H7 (cell line): ENCODE measurements at regions not wholly inside any gene's neighbourhood (a gene's known extent, or its start where the extent isn't known, plus 50 kb on each side); places are given as distances from the start of the nearest gene placed in this dataset.
"Not testable (repeated sequence)": the region's sequence is repeated elsewhere in the genome, so short reads cannot be mapped to it uniquely, and the experiment has no call there.

Experiments used
- DNase-seq: peaks from one replicate; pipeline ENCODE4 v3.0.0; 2012
- H3K27me3 ChIP-seq: 2 replicates; pipeline ENCODE4 v1.6.0; 2011; ENCODE audit warnings: mild to moderate bottlenecking, low read length; ENCODE audit not compliant: control insufficient read depth, insufficient read depth
- H3K36me3 ChIP-seq: replicated peaks from 2 replicates; pipeline ENCODE4 v1.5.1; 2011; ENCODE audit warnings: low read length; ENCODE audit not compliant: control insufficient read depth, insufficient read depth
- H3K4me3 ChIP-seq: 2 replicates; pipeline ENCODE4 v1.5.1; 2011; ENCODE audit warnings: low read depth, mild to moderate bottlenecking, control low read depth, low read length, moderate library complexity; ENCODE audit not compliant: insufficient read depth

DNA sequence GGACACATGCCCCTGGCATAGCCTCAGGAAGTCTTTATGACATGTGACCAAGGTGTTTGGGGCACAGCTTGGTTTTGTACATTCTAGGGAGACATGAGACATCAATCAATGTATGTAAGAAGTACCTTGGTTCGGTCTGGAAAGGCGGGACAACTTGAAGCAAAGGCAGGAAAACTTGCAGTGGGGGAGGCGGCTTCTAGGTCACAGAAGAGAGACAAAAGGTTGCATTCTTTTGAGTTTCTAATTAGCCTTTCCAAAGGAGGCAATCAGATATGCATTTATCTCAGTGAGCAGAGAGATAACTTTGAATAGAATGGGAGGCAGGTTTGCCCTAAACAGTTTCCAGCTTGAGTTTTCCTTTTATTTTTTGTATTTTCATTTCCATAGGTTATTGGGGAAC lies 113.8 kb upstream of the SEC22B start:
- H3K27me3 ChIP-seq, DNase-seq, H3K4me3 ChIP-seq, H3K36me3 ChIP-seq: not testable (repeated sequence)

DNA sequence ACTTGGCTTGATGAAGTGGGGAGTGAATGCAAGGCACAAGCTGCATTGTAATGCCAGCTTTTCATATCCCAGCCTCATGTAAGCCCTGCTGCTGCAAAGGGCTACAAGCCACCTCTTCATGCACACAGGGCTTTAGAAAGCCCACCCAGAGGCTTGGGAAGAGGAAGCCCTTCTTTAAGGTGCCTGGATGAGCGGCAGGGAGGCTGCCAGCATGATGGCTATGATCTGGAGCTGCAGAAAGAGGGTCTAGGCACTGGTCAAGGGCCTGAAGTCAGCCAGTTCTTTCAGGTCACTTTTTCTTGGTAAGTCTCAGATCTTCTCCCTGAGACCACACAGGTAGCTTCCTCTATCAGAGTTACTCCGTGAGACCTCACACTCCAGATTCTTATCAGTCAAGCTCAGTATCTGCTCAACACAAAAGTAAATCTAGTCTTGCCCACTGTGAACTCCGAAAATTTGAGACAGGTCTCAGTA lies 113.3 kb upstream of the SEC22B start:
- H3K27me3 ChIP-seq, H3K4me3 ChIP-seq, H3K36me3 ChIP-seq, DNase-seq: not testable (repeated sequence)

DNA sequence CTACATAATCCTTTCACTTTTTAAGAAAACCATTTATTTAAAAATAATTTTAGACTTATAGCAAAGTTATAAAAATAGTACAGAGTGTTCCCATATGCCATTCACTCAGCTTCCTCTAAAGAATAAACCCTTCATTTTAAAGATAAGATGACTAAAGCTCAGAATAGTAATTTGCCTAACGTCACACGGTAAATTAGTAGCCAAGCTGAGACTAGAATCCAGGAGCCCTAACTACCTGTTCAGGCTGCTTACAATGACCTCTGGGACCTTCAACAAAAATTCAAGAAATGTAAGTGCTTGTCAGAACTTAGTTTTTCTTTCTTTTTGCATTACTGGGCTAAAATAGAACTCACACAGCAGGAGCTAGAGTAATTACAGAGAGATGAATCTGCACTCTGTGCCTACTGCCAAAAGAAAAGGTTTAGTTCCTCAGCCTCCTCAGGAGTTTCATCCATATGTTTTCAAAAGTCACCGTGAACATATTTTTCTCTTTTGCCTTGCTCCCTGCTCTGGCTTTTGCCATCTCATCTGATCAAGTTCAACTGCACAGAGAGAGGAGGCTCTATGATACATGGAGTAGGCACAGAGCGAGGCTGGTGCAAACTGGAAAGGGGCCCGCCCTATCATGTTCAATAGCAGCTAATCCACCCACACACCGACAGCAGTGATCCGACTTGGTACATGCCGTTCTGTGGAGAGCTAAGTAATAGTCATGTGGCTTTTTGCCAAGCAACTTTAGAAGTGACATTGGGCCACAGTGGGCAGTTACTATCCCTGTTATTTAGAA lies 112.7 kb upstream of the SEC22B start:
- not testable (repeated sequence) for H3K27me3 ChIP-seq, DNase-seq, H3K36me3 ChIP-seq, H3K4me3 ChIP-seq

DNA sequence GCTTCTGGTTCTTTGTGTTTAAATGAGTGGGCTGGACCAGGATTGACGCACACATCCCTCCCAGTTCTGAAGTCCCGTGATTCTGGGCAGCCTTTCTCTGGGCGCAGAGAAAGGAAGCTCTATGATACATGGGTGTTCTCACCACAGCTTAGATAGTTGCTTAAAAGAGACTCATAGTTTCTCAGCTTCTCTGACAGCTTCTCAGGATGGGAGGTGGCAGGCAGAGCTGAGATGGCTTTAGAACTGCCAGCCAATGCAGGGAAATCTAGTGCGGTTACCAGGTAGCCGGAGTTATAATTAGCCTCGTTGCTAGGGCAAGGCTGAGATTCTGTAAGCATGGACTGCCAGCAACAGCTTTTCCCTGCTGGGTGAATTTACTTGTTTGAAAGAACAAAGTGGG lies 111.8 kb upstream of the SEC22B start:
- DNase-seq, H3K4me3 ChIP-seq, H3K27me3 ChIP-seq, H3K36me3 ChIP-seq: not testable (repeated sequence)

DNA sequence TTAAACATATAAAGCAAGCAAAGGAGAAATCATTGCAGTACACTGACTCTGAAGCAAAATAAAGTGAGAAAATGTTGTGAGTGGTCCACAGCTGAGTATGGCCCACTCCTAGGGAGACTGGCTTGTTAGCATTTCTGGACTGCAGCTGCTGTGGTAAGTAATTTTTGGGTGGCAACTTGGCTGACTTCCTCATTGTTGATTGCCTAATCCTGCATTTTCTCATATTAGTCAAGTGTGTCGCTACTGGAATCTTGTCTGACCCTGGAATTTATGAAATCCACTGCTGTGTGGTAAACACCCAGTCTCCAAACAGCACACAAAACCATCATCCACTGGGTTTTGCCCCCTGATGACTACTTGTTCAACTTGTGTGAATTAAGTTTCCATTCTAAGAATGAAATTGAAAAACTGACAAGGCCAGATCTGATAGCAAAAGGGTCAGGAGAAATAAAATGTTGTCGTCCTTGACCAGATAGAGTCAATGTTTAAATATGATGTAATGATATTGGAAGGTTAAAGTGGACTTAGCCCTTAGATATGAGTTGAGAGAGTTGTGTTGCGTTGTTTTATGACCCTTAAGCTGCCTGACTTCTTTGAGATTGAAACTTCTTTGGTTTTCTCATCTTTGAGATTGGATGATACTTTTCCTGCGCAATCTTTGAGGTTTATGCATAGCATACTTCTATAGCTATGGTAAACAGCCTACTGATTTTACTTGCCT lies 106.6 kb upstream of the SEC22B start:
- not testable (repeated sequence) for H3K27me3 ChIP-seq, H3K36me3 ChIP-seq, DNase-seq, H3K4me3 ChIP-seq

DNA sequence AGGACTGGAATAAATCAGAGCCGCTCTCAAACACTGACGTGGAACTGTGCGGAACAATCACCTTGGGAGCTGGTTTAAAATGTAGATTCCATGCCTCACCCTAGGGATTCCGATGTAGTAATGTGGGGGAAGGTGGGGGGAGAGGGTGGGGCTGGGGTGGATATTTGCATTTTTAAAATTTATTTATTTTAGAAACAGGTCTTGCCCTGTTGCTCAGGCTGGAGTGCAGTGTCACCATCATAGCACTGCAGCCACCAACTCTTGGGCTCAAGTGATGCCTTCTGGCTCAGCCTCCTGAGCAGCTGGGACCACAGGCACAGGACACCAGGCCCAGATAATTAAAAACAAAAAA lies 101.9 kb upstream of the SEC22B start:
- not testable (repeated sequence) for H3K36me3 ChIP-seq, DNase-seq, H3K27me3 ChIP-seq, H3K4me3 ChIP-seq

DNA sequence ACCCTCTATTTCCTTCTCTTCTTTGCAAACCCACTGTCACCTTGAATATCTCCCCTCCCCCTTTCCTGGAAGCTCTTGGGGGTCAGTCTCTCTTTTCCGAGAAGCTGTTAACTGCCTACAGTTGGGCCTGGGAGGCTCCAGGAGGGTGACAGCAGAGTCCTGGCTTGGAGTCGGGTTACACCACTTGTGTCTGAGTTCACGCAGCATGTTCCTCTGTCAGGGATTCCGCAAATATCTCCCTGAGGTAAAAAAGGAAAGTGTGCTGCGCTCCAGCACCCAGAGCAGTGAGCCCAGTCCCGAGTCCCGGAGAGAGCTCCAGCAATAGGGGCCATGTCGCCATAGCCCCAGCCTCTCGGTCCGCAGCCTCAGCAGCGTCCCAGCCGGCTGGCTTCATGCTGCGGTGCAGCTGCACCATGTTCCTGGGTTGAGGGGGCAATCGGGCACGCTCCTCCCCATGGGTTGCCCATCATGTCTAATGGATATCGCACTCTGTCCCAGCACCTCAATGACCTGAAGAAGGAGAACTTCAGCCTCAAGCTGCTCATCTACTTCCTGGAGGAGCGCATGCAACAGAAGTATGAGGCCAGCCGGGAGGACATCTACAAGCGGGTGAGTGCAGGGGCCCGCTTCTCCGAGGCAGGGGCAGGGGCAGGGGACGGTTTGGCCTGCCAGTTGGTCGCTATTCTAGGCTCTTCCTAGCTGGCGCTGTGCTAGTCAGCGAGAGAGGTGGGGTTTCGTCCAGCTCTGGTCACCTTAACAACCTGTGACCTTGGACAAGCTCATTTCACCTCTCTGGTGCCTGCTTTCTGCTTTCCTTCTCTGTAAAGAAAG lies 101.3 kb upstream of the SEC22B start:
- H3K36me3 ChIP-seq, H3K27me3 ChIP-seq, DNase-seq, H3K4me3 ChIP-seq: not testable (repeated sequence)

DNA sequence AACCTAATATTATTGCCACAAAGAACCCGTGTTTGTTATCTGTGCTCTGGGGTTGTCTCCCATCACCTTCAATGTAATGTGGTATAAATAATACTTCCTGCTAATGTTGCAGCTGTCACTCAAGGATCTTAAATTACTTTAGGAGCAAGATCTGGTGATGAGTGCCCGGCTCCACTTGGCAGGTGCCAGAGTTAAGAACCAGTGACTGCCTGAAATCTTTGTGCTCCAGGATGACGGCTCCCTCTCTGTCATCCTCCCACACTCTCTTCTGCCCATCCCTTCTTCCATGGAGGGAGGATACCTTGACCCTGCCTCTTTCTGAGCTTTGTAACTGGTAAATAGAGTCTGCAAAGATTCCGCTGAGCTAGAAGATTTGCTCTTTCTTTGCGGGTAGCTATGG lies 100.4 kb upstream of the SEC22B start:
- H3K4me3 ChIP-seq, H3K27me3 ChIP-seq, H3K36me3 ChIP-seq, DNase-seq: not testable (repeated sequence)

DNA sequence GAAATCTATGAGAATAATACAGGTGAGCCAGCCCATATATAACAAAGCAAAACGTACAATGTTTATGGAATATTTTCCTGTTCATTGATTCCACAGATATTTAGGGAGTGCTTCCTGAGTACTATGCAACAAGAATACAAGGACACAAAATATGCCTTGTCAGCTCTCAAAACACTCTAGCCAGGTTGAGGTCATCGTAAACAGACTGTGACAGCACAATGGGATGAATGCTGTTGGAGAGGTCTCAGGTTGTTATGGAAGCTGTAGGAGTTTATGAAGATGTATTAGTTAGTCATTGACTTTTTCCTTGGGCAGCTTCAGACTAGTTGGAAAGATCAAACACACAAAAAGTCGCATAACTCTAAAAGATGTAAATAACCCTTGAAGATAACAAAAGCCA lies 98.1 kb upstream of the SEC22B start:
- not testable (repeated sequence) for H3K36me3 ChIP-seq, DNase-seq, H3K27me3 ChIP-seq, H3K4me3 ChIP-seq

DNA sequence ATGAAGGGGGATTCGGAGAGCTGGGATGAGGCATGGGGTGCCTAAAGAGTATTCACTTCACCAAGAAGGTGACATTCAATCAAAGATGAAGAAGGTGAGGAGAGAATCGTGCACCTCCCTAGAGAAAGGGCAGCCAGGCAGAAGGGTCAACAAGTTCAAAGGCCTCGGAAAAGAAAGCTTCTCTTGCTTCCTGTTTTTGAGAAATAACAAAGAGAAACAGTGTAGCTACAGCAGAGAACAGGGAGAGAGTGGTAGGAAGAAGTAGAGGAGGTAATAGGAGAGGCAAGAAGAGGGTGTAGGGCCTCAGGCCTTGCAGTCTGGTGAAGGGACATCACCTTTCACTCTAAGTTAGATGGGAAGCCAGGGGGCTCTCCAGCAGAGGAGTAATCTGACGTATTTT lies 97.0 kb upstream of the SEC22B start:
- H3K36me3 ChIP-seq, H3K4me3 ChIP-seq, DNase-seq, H3K27me3 ChIP-seq: not testable (repeated sequence)

DNA sequence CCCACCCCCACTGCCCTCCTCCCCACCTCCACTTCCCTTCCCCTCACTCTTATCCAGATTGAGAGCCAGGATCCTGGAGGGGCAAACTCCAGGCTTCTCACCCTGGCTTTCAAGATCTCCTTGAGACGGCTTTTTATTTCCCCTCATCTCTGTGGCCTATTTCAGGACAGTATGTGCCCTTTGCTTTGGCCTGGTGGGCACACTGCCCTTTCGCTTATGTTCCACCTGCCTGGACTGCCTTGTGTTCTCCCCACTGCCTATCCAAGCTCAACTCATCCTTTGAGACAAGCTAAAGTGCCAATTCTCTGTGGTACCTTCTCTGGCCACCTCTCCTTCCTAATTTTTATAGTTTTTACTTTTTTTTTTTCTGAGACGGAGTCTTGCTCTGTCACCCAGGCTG lies 95.9 kb upstream of the SEC22B start:
- not testable (repeated sequence) for H3K27me3 ChIP-seq, DNase-seq, H3K4me3 ChIP-seq, H3K36me3 ChIP-seq

DNA sequence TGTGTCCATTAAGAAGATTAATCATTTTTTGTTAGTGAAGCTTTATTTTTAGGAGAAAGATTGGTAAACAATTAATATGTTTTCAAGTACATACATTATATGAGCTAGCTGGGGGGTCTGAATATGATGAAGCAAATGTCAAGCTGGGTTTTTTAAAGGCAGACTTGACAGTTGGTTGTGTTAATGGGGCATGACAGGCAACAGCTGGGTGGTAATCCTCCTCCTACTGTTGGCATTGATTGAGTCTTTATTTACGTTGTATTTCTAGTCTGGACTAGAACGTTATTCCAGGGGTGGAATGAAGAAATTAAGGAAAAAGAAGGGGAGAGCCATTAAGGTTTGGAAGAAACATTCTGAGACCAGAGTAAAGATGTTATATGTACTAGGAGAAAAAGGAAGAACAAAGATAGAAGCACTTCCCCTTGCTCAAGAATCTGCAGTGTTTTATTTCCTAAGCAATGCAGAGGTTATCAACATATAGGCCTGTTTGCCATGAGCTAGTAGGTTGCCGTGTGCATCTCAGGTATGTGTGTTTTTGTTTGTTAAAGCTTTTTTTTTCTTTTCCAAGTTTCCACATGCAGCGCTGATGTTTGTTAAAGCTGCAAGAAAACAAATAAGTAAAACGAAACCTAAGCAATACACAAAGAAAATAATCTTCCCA lies 95.4 kb upstream of the SEC22B start:
- not testable (repeated sequence) for H3K4me3 ChIP-seq, H3K27me3 ChIP-seq, DNase-seq, H3K36me3 ChIP-seq

DNA sequence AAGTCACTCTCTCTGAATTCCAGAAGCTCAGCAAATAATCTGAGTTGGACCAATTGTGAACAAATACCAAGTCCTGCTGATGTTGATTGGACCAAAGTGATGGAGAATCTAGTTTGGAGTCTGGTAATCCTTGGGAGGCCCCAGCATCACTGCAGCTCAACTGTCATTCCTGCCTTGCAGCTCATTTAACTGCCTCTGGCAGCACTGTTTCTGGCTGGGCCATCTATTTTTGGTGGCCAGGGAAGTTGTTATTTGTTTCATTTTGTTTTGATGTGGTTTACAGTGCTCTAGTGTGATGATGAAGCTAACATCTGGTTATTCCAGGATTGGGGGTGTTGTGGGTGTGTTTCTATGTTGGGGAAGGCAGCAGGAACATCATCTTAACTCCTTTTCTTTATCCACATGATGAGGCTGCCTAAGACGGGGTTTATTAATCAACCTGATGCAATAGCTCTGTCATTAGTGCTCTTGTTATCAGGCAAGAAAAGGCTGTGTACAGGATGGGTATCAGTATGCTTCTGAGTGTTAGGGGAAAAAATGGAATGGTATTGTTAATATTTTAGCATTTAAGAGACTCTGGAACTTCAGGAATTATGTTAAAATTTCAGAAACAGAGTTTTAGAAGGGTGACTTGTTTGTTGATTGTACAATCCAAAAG lies 91.7 kb upstream of the SEC22B start:
- not testable (repeated sequence) for H3K4me3 ChIP-seq, DNase-seq, H3K27me3 ChIP-seq, H3K36me3 ChIP-seq

DNA sequence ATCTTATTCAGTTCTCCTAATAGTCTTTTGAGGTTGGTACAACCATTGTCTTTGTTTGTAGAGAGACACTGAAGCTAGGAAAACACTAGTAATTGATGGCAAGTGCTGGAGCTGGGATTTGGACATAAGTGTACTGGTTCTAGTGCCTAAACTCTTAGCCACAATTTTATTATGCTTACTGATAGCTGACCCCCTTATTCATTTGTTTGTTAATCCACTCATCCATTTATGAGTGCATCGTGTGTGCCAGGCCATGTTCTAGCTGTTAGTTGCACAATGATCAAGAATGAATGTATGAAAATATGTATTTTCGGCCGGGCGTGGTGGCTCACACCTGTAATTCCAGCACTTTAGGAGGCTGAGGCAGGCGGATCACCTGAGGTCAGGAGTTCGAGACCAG lies 88.2 kb upstream of the SEC22B start:
- H3K36me3 ChIP-seq, H3K4me3 ChIP-seq, DNase-seq, H3K27me3 ChIP-seq: not testable (repeated sequence)
